ENCODE measurements at regions not wholly inside any gene's neighbourhood (a gene's known extent, or its start where the extent isn't known, plus 50 kb on each side); places are given as distances from the start of the nearest gene placed in this dataset.

DNA sequence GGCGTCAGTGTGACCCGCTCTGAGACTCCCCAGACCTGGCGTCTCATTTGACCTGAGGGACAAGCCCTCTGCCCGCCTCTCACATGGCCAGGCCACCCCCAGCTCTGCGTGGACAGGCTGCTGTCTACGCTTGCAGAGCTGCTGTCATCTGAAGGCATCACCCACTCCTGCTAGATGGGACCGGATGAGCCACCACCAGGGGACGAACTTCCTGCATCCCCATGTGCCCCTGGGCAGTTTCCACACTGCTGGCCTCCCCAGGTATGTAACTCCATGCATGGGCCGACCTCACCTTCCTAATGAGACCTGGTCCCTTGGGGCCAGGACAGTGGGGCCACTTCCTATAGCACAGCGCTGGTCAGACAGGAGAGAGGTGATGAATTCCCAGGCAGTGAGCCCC, 121.5 kb downstream of the PSMG1 start:
- peaks cover 0 to 7% (median 0%) of the 10 kb centered on the region in 4 donors for H3K9me3 ChIP-seq
- no peaks in the 10 kb centered on the region for H3K36me3 ChIP-seq
- H3K27me3 ChIP-seq, result no peaks in the 10 kb centered on the region
- no peak overlapping the region for H3K4me3 ChIP-seq
- peaks cover 0 to 8% (median 2%) of the 10 kb centered on the region in 4 donors for H3K4me1 ChIP-seq
- WGBS, 2 donors, result 92 to 96% methylated on average over 10 of the region's 10 CpGs
- TF ChIP-seq POLR2A (IDR thresholded peaks at IDR 0.05) (no peak), EP300 (IDR thresholded peaks at IDR 0.05) (no peak)
- TF ChIP-seq, protein P1, sequence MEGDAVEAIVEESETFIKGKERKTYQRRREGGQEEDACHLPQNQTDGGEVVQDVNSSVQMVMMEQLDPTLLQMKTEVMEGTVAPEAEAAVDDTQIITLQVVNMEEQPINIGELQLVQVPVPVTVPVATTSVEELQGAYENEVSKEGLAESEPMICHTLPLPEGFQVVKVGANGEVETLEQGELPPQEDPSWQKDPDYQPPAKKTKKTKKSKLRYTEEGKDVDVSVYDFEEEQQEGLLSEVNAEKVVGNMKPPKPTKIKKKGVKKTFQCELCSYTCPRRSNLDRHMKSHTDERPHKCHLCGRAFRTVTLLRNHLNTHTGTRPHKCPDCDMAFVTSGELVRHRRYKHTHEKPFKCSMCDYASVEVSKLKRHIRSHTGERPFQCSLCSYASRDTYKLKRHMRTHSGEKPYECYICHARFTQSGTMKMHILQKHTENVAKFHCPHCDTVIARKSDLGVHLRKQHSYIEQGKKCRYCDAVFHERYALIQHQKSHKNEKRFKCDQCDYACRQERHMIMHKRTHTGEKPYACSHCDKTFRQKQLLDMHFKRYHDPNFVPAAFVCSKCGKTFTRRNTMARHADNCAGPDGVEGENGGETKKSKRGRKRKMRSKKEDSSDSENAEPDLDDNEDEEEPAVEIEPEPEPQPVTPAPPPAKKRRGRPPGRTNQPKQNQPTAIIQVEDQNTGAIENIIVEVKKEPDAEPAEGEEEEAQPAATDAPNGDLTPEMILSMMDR (IDR thresholded peaks at IDR 0.05), result no peak
- no peak overlapping the region for H3K27ac ChIP-seq
- no peak for DNase-seq (ENCODE audit: low spot score in 2 of 2)

DNA sequence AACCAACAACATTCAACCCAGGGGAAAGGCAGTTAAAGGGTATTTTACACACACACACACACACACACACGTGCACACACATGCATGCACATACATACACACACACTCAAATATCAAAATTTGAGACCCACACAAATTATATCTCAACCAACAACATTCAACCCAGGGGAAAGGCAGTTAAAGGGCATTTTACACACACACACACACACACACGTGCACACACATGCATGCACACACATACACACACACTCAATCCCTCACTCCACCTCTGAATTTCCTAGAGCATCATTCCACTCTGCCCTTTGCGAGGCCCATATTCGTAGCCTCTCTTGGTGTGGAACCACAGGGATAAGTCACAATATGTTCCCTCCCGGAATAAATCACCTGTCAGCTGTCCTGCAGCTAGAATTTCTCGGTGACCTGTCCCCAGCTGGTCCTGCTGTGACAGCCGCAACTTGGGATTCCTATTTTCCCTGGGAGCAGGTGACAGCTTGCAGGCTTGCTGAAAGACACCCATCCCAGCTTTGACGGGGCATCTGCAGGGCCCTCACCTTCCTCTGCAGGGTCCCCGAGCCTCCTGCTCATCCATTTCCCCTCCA, 122.7 kb downstream of the PSMG1 start:
- Histone ChIP-seq H3K27ac (no peak overlapping the region), H3K4me1 (peaks cover 0 to under 1% (median 0%) of the 10 kb centered on the region in 4 donors), H3K36me3 (no peaks in the 10 kb centered on the region), H3K27me3 (no peaks in the 10 kb centered on the region), H3K4me3 (no peak overlapping the region), H3K9me3 (peaks cover 0 to 7% (median 0%) of the 10 kb centered on the region in 4 donors)
- TF ChIP-seq POLR2A (IDR thresholded peaks at IDR 0.05) (no peak), EP300 (IDR thresholded peaks at IDR 0.05) (no peak)
- TF ChIP-seq, protein P1 (IDR thresholded peaks at IDR 0.05), result no peak
- DNase-seq (ENCODE audit: low spot score in 2 of 2), result no peak
- WGBS, 2 donors, result 87 to 88% methylated on average over 8 to 9 of the region's 9 CpGs

DNA sequence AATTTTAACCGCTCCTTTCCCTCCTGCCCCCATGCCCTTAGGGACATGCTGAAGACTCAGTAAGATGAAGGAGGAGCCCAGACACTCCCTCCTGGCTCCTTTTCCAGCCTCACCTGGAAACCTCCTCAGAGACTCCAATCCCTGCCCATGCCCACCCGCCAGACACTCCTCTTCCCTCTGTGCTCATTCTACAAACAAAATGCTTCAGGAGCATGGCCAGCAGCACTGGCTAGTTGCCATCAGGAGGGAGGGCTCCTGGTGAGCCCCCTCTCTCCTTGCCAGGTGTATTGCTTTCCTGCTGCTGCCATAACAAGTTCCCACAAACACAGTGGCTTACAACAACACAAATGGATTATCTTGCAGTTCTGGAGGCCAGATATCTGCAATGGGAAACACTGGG, 126.1 kb downstream of the PSMG1 start:
- Histone ChIP-seq H3K36me3 (no peaks in the 10 kb centered on the region), H3K9me3 (no peaks in the 10 kb centered on the region), H3K4me3 (no peak overlapping the region), H3K27ac (no peak overlapping the region), H3K4me1 (peaks cover 0 to 2% (median 0%) of the 10 kb centered on the region in 4 donors), H3K27me3 (no peaks in the 10 kb centered on the region)
- 69 to 75% methylated on average over 2 of the region's 2 CpGs for WGBS, 2 donors
- TF ChIP-seq, protein P1 (IDR thresholded peaks at IDR 0.05), result no peak
- no peak for TF ChIP-seq EP300 (IDR thresholded peaks at IDR 0.05)
- no peak for TF ChIP-seq POLR2A (IDR thresholded peaks at IDR 0.05)
- no peak for DNase-seq (ENCODE audit: low spot score in 2 of 2)

DNA sequence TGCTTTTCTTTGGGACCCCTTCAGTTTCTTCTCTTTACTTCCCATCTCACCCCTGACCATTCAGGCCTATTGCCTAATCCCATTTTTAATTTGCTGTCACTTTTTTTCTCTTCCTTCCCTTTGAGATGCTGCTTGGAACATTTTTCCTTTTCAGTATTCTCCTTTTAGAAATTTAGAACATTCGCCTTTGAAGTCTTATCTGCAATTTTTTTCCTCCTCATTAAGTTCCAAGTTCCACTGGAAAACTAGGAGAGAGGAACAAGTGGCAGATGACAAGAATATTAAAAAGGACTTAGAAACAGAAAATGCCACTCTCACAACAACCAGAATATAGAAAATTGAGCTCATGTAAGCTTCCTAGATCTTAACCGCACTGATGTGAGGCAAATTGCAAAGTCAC, 126.6 kb downstream of the PSMG1 start:
- no peak overlapping the region for H3K4me3 ChIP-seq
- no peak for DNase-seq (ENCODE audit: low spot score in 2 of 2)
- H3K9me3 ChIP-seq, result no peaks in the 10 kb centered on the region
- peaks cover 0 to 2% (median 0%) of the 10 kb centered on the region in 4 donors for H3K4me1 ChIP-seq
- no peaks in the 10 kb centered on the region for H3K27me3 ChIP-seq
- no peak overlapping the region for H3K27ac ChIP-seq
- H3K36me3 ChIP-seq, result no peaks in the 10 kb centered on the region
- TF ChIP-seq POLR2A (IDR thresholded peaks at IDR 0.05) (no peak), EP300 (IDR thresholded peaks at IDR 0.05) (no peak)
- TF ChIP-seq, protein P1 (IDR thresholded peaks at IDR 0.05), result no peak
- WGBS, 2 donors, result 62 to 85% methylated on average over 2 of the region's 2 CpGs

DNA sequence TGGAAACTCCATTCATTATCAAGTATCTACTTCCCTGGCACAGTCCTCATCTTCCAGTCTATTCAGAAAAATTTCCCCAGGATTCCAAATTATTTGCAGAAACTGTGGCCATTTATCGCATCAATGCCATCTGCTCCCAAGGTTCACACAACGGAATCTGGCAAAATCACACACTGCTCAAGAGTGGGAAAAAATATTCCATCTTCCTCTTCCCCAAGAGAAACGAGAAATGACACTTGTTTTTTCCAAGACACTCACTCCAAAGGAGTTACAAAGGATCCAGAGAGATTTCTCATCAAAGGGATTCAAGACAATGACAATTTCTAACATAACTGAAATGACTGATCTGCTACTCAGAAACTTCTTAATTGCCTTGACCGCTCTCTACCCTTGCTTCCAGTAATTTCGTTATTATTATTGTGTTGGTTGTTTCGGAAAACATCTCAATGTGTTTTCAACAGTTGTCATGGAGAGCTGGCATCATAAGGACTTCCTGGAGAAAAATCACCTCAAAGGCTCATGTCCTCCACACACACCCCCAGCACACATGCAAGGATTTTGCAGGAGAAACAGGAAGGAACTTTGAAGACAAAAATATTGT, 128.0 kb downstream of the PSMG1 start:
- TF ChIP-seq EP300 (IDR thresholded peaks at IDR 0.05) (peak; percentile 46 to 54), POLR2A (IDR thresholded peaks at IDR 0.05) (no peak)
- TF ChIP-seq, protein P1 (IDR thresholded peaks at IDR 0.05), result no peak
- Histone ChIP-seq H3K36me3 (no peaks in the 10 kb centered on the region), H3K27ac (peak overlapping the region in 1 of 4 donors; percentile 59), H3K4me1 (peaks cover 0 to 2% (median 0%) of the 10 kb centered on the region in 4 donors), H3K4me3 (no peak overlapping the region), H3K27me3 (no peaks in the 10 kb centered on the region), H3K9me3 (no peaks in the 10 kb centered on the region)
- 69 to 73% methylated on average over 6 of the region's 6 CpGs for WGBS, 2 donors
- no peak for DNase-seq (ENCODE audit: low spot score in 2 of 2)
